D721Med (cell line): ENCODE measurements at regions not wholly inside any gene's neighbourhood (a gene's known extent, or its start where the extent isn't known, plus 50 kb on each side); places are given as distances from the start of the nearest gene placed in this dataset.

Experiments
- DNase-seq: peaks from one replicate; pipeline ENCODE4 v3.0.0; 2011; ENCODE audit warnings: low spot score; ENCODE audit not compliant: insufficient read length
- FAIRE-seq: peaks from 2 replicates; lab custom pipeline; 2011; peaks lifted over from hg19 to GRCh38; lab: Jason Lieb, UNC
- CTCF ChIP-seq: IDR thresholded peaks from 2 replicates; pipeline ENCODE4 v1.5.1; 2012; ENCODE audit warnings: mild to moderate bottlenecking, control low read depth; ENCODE audit not compliant: insufficient read depth; ENCODE audit errors: missing control alignments

- FAIRE-seq: no peak
- DNase-seq: no peak
- TF ChIP-seq CTCF: no peak
Measured at GRCh38 chr1:212229654-212230053, 55.6 kb upstream of the PPP2R5A start.

- DNase-seq: no peak
- no peak for FAIRE-seq
- no peak for TF ChIP-seq CTCF
Measured at GRCh38 chr1:212230329-212230728, 54.9 kb upstream of the PPP2R5A start.

GRCh38 chr1:212231372-212231771 is 53.8 kb upstream of the PPP2R5A start:
- no peak for TF ChIP-seq CTCF

GRCh38 chr1:212232090-212232489 is 53.1 kb upstream of the PPP2R5A start:
- no peak for DNase-seq
- no peak for FAIRE-seq
- no peak for TF ChIP-seq CTCF

More at GRCh38 chr1:212231372-212231771, 53.8 kb upstream of the PPP2R5A start:
- FAIRE-seq (no peak), DNase-seq (no peak)

GRCh38 chr1:212233321-212233720 is 51.9 kb upstream of the PPP2R5A start:
- DNase-seq (no peak), FAIRE-seq (no peak)
- TF ChIP-seq CTCF: no peak

GRCh38 chr1:212234431-212235395 is 50.5 kb upstream of the PPP2R5A start:
- FAIRE-seq: no peak

More at GRCh38 chr1:212234431-212235395, 50.5 kb upstream of the PPP2R5A start:
- DNase-seq: no peak
- no peak for TF ChIP-seq CTCF
